GM23338 (cell line): ENCODE measurements at regions not wholly inside any gene's neighbourhood (a gene's known extent, or its start where the extent isn't known, plus 50 kb on each side); places are given as distances from the start of the nearest gene placed in this dataset.

ENCODE experiments used
- ATAC-seq: fragments of 200-7000 bp; cut with Tn5 transposase; 3 replicates; pipeline ENCODE4 v1.9.1; 2020
- DNase-seq: peaks from one replicate; pipeline ENCODE4 v3.0.0-alpha.2; 2015; ENCODE audit warnings: low spot score
- H2AFZ ChIP-seq: fragments of 200-600 bp; sonication (generic); 2 replicates; pipeline ENCODE4 v1.8.0; 2016; ENCODE audit warnings: antibody characterized with exemption, mild to moderate bottlenecking, moderate library complexity
- H3F3A ChIP-seq: fragments of 200-600 bp; sonication (generic); replicated peaks from 2 replicates; pipeline ENCODE4 v1.8.0; 2017; ENCODE audit warnings: antibody characterized with exemption, mixed run types, low read depth
- H3K27ac ChIP-seq: fragments of 200-600 bp; sonication (generic); 2 replicates; pipeline ENCODE4 v1.6.1; 2016; ENCODE audit warnings: low read depth
- H3K27me3 ChIP-seq: fragments of 200-600 bp; sonication (generic); 2 replicates; pipeline ENCODE4 v1.8.0; 2016; ENCODE audit warnings: mild to moderate bottlenecking, mixed run types, moderate library complexity; ENCODE audit not compliant: insufficient read depth
- H3K36me3 ChIP-seq: fragments of 200-600 bp; sonication (generic); 2 replicates; pipeline ENCODE4 v1.8.0; 2016; ENCODE audit warnings: mild to moderate bottlenecking; ENCODE audit not compliant: insufficient read depth
- H3K4me1 ChIP-seq: fragments of 200-600 bp; sonication (generic); 2 replicates; pipeline ENCODE4 v1.8.0; 2016; ENCODE audit warnings: mild to moderate bottlenecking, moderate library complexity; ENCODE audit not compliant: insufficient read depth
- H3K4me2 ChIP-seq: fragments of 200-600 bp; sonication (generic); 2 replicates; pipeline ENCODE4 v1.7.1; 2017; ENCODE audit warnings: mixed run types
- H3K4me3 ChIP-seq: fragments of 200-600 bp; sonication (generic); 2 replicates; pipeline ENCODE4 v1.6.1; 2016; ENCODE audit warnings: mixed run types
- H3K79me2 ChIP-seq: fragments of 200-600 bp; sonication (generic); replicated peaks from 2 replicates; pipeline ENCODE4 v1.8.0; 2017; ENCODE audit warnings: mild to moderate bottlenecking; ENCODE audit not compliant: insufficient read depth
- H3K9me2 ChIP-seq: fragments of 200-600 bp; sonication (generic); 2 replicates; pipeline ENCODE4 v1.8.0; 2017; ENCODE audit not compliant: insufficient read depth
- H4K20me1 ChIP-seq: fragments of 200-600 bp; sonication (generic); replicated peaks from 2 replicates; pipeline ENCODE4 v1.8.0; 2017; ENCODE audit warnings: mild to moderate bottlenecking; ENCODE audit not compliant: insufficient read depth
- H3K27ac Mint-ChIP-seq: 2 replicates; pipeline ENCODE4 v1.8.0; 2020; ENCODE audit warnings: inconsistent platforms, mild to moderate bottlenecking, moderate library complexity, mixed read lengths
- H3K27me3 Mint-ChIP-seq: 3 replicates; pipeline ENCODE4 v1.8.0; 2022; ENCODE audit warnings: low read depth, mild to moderate bottlenecking, moderate library complexity, mixed read lengths, inconsistent platforms; ENCODE audit not compliant: insufficient read depth, poor library complexity
- H3K36me3 Mint-ChIP-seq: 3 replicates; pipeline ENCODE4 v1.8.0; 2021; ENCODE audit warnings: low read depth, mild to moderate bottlenecking, inconsistent platforms, moderate library complexity, mixed read lengths
- H3K4me1 Mint-ChIP-seq: 3 replicates; pipeline ENCODE4 v1.8.0; 2020; ENCODE audit warnings: mild to moderate bottlenecking, inconsistent platforms, mixed read lengths
- H3K4me3 Mint-ChIP-seq: 3 replicates; pipeline ENCODE4 v1.8.0; 2021; ENCODE audit warnings: moderate library complexity, mild to moderate bottlenecking, inconsistent platforms, mixed read lengths
- H3K9me3 Mint-ChIP-seq: 3 replicates; pipeline ENCODE4 v1.8.0; 2020; ENCODE audit warnings: moderate library complexity, mild to moderate bottlenecking, inconsistent platforms, mixed read lengths
- CREB1 ChIP-seq: fragments of 250-450 bp; sonication (Bioruptor Pico); IDR thresholded peaks from 2 replicates; pipeline ENCODE4 v1.5.0; 2020; ENCODE audit warnings: low read depth, mild to moderate bottlenecking, moderate library complexity
- EZH2 ChIP-seq: fragments of 200-600 bp; sonication (generic); IDR thresholded peaks from one replicate; pipeline ENCODE4 v1.8.0; 2017; ENCODE audit warnings: antibody characterized with exemption, mild to moderate bottlenecking, low read depth; ENCODE audit not compliant: unreplicated experiment
- EZH2phosphoT487 ChIP-seq: fragments of 200-600 bp; sonication (generic); IDR thresholded peaks from one replicate; pipeline ENCODE4 v1.8.1; 2018; ENCODE audit warnings: antibody characterized with exemption; ENCODE audit not compliant: unreplicated experiment
- JUNB ChIP-seq: IDR thresholded peaks from one replicate; pipeline ENCODE4 v1.6.1; 2016; ENCODE audit warnings: antibody characterized with exemption; ENCODE audit not compliant: unreplicated experiment
- NANOG ChIP-seq: IDR thresholded peaks from 2 replicates; pipeline ENCODE4 v1.6.1; 2016; ENCODE audit warnings: antibody characterized with exemption, borderline replicate concordance
- POLR2AphosphoS5 ChIP-seq: IDR thresholded peaks from 2 replicates; pipeline ENCODE4 v1.6.1; 2016; ENCODE audit warnings: antibody characterized with exemption, low read depth
- STAT1 ChIP-seq: IDR thresholded peaks from one replicate; pipeline ENCODE4 v1.6.1; 2016; ENCODE audit warnings: antibody characterized with exemption; ENCODE audit not compliant: unreplicated experiment
- ZNF114 ChIP-seq: fragments of 250-450 bp; sonication (Bioruptor Pico); IDR thresholded peaks from 2 replicates; pipeline ENCODE4 v1.5.0; 2020; ENCODE audit warnings: mild to moderate bottlenecking, moderate library complexity
- ZNF331 ChIP-seq: fragments of 250-450 bp; sonication (Bioruptor Pico); IDR thresholded peaks from 2 replicates; pipeline ENCODE4 v1.5.0; 2020; ENCODE audit warnings: low read depth, mild to moderate bottlenecking, moderate library complexity
- TF ChIP-seq, protein P1 (sequence below), 2 experiments: fragments of 200-600 bp in 1 of 2; sonication (generic) in 1 of 2; conservative IDR thresholded peaks; 2 replicates each; pipeline versions ENCODE4 v1.5.1 to v1.6.1; 2016 to 2017; ENCODE audit warnings: antibody characterized with exemption in 2 of 2, low read depth in 2 of 2, mild to moderate bottlenecking in 2 of 2, moderate library complexity in 1 of 2
- TF ChIP-seq, protein P2 (sequence below): fragments of 250-450 bp; sonication (Bioruptor Pico); IDR thresholded peaks from 2 replicates; pipeline ENCODE4 v1.5.0; 2020; ENCODE audit warnings: mild to moderate bottlenecking, moderate library complexity
- TF ChIP-seq, protein P3 (sequence below): IDR thresholded peaks from one replicate; pipeline ENCODE4 v1.6.1; 2018; ENCODE audit warnings: antibody characterized with exemption; ENCODE audit not compliant: unreplicated experiment
- TF ChIP-seq, protein P4 (sequence below): IDR thresholded peaks from 2 replicates; pipeline ENCODE4 v1.6.1; 2016; ENCODE audit warnings: antibody characterized with exemption

DNA sequence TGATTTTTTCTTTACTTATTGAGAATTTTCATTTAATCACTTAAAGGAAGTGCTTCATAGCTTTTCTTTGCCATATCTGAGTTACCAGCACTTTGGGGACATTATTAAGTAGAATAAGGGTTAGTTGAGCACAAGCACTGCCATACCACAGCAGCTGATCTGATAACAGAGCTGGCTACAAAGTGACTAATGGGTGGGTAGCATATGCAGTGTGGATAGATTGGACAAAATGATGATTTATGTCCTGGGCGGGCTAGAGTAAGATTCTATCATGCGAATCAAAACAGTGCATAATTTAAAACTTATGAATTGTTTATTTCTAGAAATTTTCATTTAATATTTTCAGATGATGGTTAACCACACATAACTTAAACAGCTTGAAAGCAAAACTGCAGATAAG, 102.2 kb upstream of the SNX7 start:
- H3K27me3 ChIP-seq: no peaks in the 10 kb centered on the region
- no peaks in the 10 kb centered on the region; the same call in 1 of the 2 replicates for H3K9me2 ChIP-seq
- Mint-ChIP-seq H3K9me3 (peaks cover 31% of the 10 kb centered on the region), H3K27ac (no peak overlapping the region), H3K4me3 (no peak overlapping the region), H3K4me1 (peaks cover 5% of the 10 kb centered on the region), H3K36me3 (peaks cover 24% of the 10 kb centered on the region), H3K27me3 (peaks cover under 1% of the 10 kb centered on the region)
- ATAC-seq (no peak), DNase-seq (no peak)
- TF ChIP-seq ZNF331 (CRISPR knock-in tag) (no peak), EZH2 (no peak), STAT1 (no peak), POLR2AphosphoS5 (no peak), NANOG (no peak), JUNB (no peak), ZNF114 (CRISPR knock-in tag) (no peak), CREB1 (CRISPR knock-in tag) (no peak), EZH2phosphoT487 (no peak)
- TF ChIP-seq, protein P1, sequence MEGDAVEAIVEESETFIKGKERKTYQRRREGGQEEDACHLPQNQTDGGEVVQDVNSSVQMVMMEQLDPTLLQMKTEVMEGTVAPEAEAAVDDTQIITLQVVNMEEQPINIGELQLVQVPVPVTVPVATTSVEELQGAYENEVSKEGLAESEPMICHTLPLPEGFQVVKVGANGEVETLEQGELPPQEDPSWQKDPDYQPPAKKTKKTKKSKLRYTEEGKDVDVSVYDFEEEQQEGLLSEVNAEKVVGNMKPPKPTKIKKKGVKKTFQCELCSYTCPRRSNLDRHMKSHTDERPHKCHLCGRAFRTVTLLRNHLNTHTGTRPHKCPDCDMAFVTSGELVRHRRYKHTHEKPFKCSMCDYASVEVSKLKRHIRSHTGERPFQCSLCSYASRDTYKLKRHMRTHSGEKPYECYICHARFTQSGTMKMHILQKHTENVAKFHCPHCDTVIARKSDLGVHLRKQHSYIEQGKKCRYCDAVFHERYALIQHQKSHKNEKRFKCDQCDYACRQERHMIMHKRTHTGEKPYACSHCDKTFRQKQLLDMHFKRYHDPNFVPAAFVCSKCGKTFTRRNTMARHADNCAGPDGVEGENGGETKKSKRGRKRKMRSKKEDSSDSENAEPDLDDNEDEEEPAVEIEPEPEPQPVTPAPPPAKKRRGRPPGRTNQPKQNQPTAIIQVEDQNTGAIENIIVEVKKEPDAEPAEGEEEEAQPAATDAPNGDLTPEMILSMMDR (conservative IDR thresholded peaks at IDR 0.05; ENCODE audit: low read depth in 2 of 2): no peak
- TF ChIP-seq, protein P2, sequence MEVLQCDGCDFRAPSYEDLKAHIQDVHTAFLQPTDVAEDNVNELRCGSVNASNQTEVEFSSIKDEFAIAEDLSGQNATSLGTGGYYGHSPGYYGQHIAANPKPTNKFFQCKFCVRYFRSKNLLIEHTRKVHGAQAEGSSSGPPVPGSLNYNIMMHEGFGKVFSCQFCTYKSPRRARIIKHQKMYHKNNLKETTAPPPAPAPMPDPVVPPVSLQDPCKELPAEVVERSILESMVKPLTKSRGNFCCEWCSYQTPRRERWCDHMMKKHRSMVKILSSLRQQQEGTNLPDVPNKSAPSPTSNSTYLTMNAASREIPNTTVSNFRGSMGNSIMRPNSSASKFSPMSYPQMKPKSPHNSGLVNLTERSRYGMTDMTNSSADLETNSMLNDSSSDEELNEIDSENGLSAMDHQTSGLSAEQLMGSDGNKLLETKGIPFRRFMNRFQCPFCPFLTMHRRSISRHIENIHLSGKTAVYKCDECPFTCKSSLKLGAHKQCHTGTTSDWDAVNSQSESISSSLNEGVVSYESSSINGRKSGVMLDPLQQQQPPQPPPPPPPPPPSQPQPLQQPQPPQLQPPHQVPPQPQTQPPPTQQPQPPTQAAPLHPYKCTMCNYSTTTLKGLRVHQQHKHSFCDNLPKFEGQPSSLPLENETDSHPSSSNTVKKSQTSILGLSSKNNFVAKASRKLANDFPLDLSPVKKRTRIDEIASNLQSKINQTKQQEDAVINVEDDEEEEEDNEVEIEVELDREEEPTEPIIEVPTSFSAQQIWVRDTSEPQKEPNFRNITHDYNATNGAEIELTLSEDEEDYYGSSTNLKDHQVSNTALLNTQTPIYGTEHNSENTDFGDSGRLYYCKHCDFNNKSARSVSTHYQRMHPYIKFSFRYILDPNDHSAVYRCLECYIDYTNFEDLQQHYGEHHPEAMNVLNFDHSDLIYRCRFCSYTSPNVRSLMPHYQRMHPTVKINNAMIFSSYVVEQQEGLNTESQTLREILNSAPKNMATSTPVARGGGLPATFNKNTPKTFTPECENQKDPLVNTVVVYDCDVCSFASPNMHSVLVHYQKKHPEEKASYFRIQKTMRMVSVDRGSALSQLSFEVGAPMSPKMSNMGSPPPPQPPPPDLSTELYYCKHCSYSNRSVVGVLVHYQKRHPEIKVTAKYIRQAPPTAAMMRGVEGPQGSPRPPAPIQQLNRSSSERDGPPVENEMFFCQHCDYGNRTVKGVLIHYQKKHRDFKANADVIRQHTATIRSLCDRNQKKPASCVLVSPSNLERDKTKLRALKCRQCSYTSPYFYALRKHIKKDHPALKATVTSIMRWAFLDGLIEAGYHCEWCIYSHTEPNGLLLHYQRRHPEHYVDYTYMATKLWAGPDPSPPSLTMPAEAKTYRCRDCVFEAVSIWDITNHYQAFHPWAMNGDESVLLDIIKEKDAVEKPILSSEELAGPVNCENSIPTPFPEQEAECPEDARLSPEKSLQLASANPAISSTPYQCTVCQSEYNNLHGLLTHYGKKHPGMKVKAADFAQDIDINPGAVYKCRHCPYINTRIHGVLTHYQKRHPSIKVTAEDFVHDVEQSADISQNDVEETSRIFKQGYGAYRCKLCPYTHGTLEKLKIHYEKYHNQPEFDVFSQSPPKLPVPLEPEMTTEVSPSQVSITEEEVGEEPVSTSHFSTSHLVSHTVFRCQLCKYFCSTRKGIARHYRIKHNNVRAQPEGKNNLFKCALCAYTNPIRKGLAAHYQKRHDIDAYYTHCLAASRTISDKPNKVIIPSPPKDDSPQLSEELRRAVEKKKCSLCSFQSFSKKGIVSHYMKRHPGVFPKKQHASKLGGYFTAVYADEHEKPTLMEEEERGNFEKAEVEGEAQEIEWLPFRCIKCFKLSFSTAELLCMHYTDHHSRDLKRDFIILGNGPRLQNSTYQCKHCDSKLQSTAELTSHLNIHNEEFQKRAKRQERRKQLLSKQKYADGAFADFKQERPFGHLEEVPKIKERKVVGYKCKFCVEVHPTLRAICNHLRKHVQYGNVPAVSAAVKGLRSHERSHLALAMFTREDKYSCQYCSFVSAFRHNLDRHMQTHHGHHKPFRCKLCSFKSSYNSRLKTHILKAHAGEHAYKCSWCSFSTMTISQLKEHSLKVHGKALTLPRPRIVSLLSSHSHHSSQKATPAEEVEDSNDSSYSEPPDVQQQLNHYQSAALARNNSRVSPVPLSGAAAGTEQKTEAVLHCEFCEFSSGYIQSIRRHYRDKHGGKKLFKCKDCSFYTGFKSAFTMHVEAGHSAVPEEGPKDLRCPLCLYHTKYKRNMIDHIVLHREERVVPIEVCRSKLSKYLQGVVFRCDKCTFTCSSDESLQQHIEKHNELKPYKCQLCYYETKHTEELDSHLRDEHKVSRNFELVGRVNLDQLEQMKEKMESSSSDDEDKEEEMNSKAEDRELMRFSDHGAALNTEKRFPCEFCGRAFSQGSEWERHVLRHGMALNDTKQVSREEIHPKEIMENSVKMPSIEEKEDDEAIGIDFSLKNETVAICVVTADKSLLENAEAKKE (CRISPR knock-in tag): no peak
- TF ChIP-seq, protein P3, sequence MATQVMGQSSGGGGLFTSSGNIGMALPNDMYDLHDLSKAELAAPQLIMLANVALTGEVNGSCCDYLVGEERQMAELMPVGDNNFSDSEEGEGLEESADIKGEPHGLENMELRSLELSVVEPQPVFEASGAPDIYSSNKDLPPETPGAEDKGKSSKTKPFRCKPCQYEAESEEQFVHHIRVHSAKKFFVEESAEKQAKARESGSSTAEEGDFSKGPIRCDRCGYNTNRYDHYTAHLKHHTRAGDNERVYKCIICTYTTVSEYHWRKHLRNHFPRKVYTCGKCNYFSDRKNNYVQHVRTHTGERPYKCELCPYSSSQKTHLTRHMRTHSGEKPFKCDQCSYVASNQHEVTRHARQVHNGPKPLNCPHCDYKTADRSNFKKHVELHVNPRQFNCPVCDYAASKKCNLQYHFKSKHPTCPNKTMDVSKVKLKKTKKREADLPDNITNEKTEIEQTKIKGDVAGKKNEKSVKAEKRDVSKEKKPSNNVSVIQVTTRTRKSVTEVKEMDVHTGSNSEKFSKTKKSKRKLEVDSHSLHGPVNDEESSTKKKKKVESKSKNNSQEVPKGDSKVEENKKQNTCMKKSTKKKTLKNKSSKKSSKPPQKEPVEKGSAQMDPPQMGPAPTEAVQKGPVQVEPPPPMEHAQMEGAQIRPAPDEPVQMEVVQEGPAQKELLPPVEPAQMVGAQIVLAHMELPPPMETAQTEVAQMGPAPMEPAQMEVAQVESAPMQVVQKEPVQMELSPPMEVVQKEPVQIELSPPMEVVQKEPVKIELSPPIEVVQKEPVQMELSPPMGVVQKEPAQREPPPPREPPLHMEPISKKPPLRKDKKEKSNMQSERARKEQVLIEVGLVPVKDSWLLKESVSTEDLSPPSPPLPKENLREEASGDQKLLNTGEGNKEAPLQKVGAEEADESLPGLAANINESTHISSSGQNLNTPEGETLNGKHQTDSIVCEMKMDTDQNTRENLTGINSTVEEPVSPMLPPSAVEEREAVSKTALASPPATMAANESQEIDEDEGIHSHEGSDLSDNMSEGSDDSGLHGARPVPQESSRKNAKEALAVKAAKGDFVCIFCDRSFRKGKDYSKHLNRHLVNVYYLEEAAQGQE: no peak
- TF ChIP-seq, protein P4, sequence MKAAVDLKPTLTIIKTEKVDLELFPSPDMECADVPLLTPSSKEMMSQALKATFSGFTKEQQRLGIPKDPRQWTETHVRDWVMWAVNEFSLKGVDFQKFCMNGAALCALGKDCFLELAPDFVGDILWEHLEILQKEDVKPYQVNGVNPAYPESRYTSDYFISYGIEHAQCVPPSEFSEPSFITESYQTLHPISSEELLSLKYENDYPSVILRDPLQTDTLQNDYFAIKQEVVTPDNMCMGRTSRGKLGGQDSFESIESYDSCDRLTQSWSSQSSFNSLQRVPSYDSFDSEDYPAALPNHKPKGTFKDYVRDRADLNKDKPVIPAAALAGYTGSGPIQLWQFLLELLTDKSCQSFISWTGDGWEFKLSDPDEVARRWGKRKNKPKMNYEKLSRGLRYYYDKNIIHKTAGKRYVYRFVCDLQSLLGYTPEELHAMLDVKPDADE: no peak
- H3K4me1 ChIP-seq: no peaks in the 10 kb centered on the region
- H4K20me1 ChIP-seq: no peaks in the 10 kb centered on the region
- H3K36me3 ChIP-seq: no peaks in the 10 kb centered on the region
- no peaks in the 10 kb centered on the region for H3F3A ChIP-seq
- no peak overlapping the region for H3K27ac ChIP-seq
- H2AFZ ChIP-seq: no peak overlapping the region
- no peak overlapping the region for H3K4me2 ChIP-seq
- H3K4me3 ChIP-seq: no peak overlapping the region
- H3K79me2 ChIP-seq: no peaks in the 10 kb centered on the region
